H1 (cell line): ENCODE measurements at regions not wholly inside any gene's neighbourhood (a gene's known extent, or its start where the extent isn't known, plus 50 kb on each side); places are given as distances from the start of the nearest gene placed in this dataset.

Experiments
- ASH2L ChIP-seq: fragments of 200-600, 300-600 bp; sonication (generic); IDR thresholded peaks from one replicate; pipeline ENCODE4 v1.7.1; 2017; ENCODE audit warnings: low read length
- ATF2 ChIP-seq: IDR thresholded peaks from 2 replicates; pipeline ENCODE4 v1.6.1; 2012; ENCODE audit warnings: low read length, inconsistent platforms
- CHD7 ChIP-seq: fragments of 300-600 bp; sonication (generic); IDR thresholded peaks from 2 replicates; pipeline ENCODE4 v1.7.1; 2012; ENCODE audit warnings: low read length, moderate library complexity, mild to moderate bottlenecking, inconsistent platforms; ENCODE audit not compliant: insufficient replicate concordance
- CTBP2 ChIP-seq: IDR thresholded peaks from 2 replicates; pipeline ENCODE4 v1.7.0; 2011; ENCODE audit warnings: borderline replicate concordance, mild to moderate bottlenecking, moderate library complexity, mixed read lengths, low read length; ENCODE audit not compliant: insufficient read depth, insufficient read length
- EGR1 ChIP-seq: IDR thresholded peaks from 2 replicates; pipeline ENCODE4 v1.6.1; 2011; ENCODE audit warnings: low read depth, low read length, borderline replicate concordance
- GABPA ChIP-seq: IDR thresholded peaks from 2 replicates; pipeline ENCODE4 v1.6.1; 2011; ENCODE audit warnings: mild to moderate bottlenecking, low read length, moderate library complexity, borderline replicate concordance; ENCODE audit not compliant: insufficient read depth
- HDAC6 ChIP-seq: IDR thresholded peaks from one replicate; pipeline ENCODE4 v1.7.1; 2012; ENCODE audit warnings: low read depth, mild to moderate bottlenecking, inconsistent platforms, low read length, moderate library complexity
- MAFK ChIP-seq: IDR thresholded peaks from 2 replicates; pipeline ENCODE4 v1.6.1; 2012; ENCODE audit warnings: low read depth, mild to moderate bottlenecking, improper control_type of control experiment, low read length
- NANOG ChIP-seq: IDR thresholded peaks from 2 replicates; pipeline ENCODE4 v1.6.1; 2011; ENCODE audit warnings: low read length, low read depth, mild to moderate bottlenecking, inconsistent platforms; ENCODE audit not compliant: insufficient read depth, poor library complexity, severe bottlenecking
- RNF2 ChIP-seq: fragments of 200-900, 300-1000 bp; sonication (generic); IDR thresholded peaks from 2 replicates; pipeline ENCODE4 v1.7.1; 2016; ENCODE audit warnings: borderline replicate concordance, low read depth, mild to moderate bottlenecking, antibody characterized with exemption, low read length; ENCODE audit not compliant: poor library complexity, severe bottlenecking; ENCODE audit errors: missing control alignments

GRCh38 chr7:10913457-10913856, 60.2 kb upstream of the PHF14 start (continued):
- TF ChIP-seq CHD7 = no peak
- no peak for TF ChIP-seq ASH2L
- no peak for TF ChIP-seq CTBP2
- TF ChIP-seq EGR1 = no peak
- no peak for TF ChIP-seq ATF2
- TF ChIP-seq NANOG = no peak
- no peak for TF ChIP-seq MAFK
- TF ChIP-seq HDAC6 = no peak
- no peak for TF ChIP-seq RNF2
- TF ChIP-seq GABPA = no peak
